ENCODE measurements at regions not wholly inside any gene's neighbourhood (a gene's known extent, or its start where the extent isn't known, plus 50 kb on each side); places are given as distances from the start of the nearest gene placed in this dataset.

DNA sequence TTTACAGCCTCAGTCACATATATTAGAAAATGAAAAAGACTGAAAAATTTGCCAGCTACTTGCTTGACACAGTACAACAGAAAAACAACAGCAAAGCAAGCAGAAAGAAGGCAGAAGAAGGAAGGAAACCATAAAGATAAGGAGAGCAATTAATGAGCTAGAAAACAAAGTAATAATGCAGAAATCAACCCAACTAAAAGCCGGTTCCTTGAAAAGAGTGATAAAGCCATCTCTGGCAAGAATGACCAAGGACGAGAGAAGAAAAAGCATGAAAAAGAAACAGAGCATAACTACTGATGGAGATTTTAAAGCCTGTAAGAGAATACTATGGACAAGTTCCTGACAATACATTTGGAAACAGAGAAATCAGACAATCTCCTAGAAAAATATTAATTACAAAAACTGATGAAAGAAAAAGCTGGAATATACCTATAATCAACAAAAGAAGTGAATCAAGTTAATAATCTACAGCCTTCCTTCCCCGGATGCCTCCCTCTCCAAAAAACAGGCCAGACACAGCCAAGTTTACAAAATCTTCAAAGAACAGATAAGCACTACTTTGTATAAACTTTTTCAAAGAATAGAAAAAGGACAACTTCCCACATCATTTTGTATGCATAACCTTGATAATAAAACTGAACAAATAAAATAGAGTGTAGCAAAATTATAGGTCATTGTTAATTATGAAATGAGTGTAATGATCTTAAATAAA, 204.0 kb downstream of the BAMBI start:
- no peak overlapping the region for H3K4me3 ChIP-seq
- TF ChIP-seq POLR2AphosphoS5 (IDR thresholded peaks at IDR 0.05) = no peak
- no peak for TF ChIP-seq CTCF (IDR thresholded peaks at IDR 0.05)
- no peak for TF ChIP-seq EP300 (IDR thresholded peaks at IDR 0.05)
- no peak for TF ChIP-seq POLR2A (IDR thresholded peaks at IDR 0.05)
- H3K27me3 ChIP-seq = no peaks in the 10 kb centered on the region
- no peak for ATAC-seq (ENCODE audit: low FRiP score in 2 of 2)
- H3K9me3 ChIP-seq = no peaks in the 10 kb centered on the region
- H3K4me1 ChIP-seq = peaks cover 5 to 17% (median 11%) of the 10 kb centered on the region in 4 donors
- DNase-seq = no peak
- no peaks in the 10 kb centered on the region for H3K36me3 ChIP-seq
- WGBS, 2 donors = 39 to 49% methylated on average over 3 of the region's 3 CpGs
- no peak overlapping the region for H3K27ac ChIP-seq

DNA sequence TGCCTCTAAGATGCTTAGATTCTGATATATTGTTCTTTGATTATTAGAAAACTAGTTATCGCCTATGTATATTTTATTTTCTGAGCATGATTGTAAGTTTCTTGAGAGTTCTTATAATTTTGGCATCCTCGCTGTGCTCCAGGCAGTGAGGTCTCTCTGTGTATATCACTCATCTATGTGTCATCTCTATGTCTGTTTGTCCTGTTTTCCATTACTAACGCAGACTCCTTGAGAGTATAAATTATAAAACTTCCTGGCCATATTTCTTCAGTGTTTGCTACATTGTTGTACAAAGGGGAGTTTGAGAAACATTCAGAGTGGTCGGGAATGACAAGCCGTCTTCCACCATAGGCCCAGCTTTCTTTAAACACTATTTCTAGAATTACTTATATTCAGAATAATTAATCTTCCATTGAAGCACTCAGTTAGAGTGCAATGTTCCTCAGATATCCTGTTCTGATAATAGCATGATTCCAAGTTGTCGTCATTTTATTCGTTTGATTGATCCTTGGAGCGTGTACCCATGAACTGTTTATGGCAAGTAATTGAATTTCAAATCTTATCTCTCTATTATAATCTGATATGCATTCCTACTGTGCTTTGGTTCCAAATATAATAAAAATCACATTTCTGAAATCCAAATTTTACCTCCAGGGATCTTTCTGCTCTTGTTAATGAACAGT, 206.6 kb downstream of the BAMBI start:
- H3K27me3 ChIP-seq = no peaks in the 10 kb centered on the region
- no peaks in the 10 kb centered on the region for H3K36me3 ChIP-seq
- WGBS, 2 donors = 67 to 70% methylated on average over 8 of the region's 8 CpGs
- no peak overlapping the region for H3K4me3 ChIP-seq
- H3K9me3 ChIP-seq = no peaks in the 10 kb centered on the region
- peaks cover 5 to 17% (median 11%) of the 10 kb centered on the region in 4 donors for H3K4me1 ChIP-seq
- TF ChIP-seq CTCF (IDR thresholded peaks at IDR 0.05) (no peak), POLR2A (IDR thresholded peaks at IDR 0.05) (no peak), POLR2AphosphoS5 (IDR thresholded peaks at IDR 0.05) (no peak), EP300 (IDR thresholded peaks at IDR 0.05) (no peak)
- DNase-seq = no peak
- no peak for ATAC-seq (ENCODE audit: low FRiP score in 2 of 2)
- H3K27ac ChIP-seq = no peak overlapping the region

DNA sequence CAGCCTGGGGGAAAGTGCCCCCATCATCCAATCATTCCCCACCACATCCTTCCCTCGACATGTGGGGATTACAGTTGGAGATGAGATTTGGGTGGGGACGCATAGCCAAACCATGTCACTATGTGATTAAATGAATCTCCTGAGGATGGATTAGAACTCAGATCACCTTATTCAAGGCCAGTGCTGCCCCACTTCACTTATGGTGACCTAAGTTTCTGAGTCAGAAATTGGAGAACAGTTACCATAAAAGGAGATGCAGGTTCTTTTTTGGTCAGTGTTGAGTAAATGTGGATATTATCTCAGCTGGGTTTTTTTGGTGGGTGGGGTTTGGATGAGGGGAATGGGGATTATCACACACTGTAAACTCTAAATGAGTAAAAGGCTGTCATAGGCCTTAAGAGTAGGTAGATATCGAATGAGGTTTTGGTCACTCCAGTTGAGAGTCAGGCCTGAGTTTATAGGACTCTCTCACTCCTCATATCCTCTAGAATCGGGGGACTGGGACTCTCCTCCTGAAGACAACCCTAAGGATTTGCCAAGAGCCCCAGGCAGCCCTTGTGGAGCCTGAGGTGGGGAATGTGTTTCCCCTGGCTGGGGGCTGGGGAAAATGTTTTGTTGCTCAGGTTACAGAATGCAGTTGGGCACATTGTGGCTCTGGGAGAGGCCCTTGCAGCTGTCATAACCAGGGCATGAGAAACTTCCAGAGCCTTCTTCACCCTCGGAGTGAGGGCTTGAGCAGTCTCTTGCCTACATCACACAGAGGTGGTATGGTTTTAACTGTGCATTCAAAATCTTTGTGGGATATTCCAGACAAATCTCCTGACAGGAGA, 213.0 kb downstream of the BAMBI start:
- Histone ChIP-seq H3K36me3 (no peaks in the 10 kb centered on the region), H3K27ac (no peak overlapping the region), H3K9me3 (no peaks in the 10 kb centered on the region), H3K27me3 (no peaks in the 10 kb centered on the region), H3K4me3 (no peak overlapping the region), H3K4me1 (no peaks in the 10 kb centered on the region)
- ATAC-seq (ENCODE audit: low FRiP score in 2 of 2) (peak in 1 of 2 donors; percentile 40), DNase-seq (no peak)
- 86 to 91% methylated on average over 5 of the region's 5 CpGs for WGBS, 2 donors
- no peak for TF ChIP-seq POLR2A (IDR thresholded peaks at IDR 0.05)
- no peak for TF ChIP-seq CTCF (IDR thresholded peaks at IDR 0.05)
- TF ChIP-seq EP300 (IDR thresholded peaks at IDR 0.05) = no peak
- TF ChIP-seq POLR2AphosphoS5 (IDR thresholded peaks at IDR 0.05) = no peak

DNA sequence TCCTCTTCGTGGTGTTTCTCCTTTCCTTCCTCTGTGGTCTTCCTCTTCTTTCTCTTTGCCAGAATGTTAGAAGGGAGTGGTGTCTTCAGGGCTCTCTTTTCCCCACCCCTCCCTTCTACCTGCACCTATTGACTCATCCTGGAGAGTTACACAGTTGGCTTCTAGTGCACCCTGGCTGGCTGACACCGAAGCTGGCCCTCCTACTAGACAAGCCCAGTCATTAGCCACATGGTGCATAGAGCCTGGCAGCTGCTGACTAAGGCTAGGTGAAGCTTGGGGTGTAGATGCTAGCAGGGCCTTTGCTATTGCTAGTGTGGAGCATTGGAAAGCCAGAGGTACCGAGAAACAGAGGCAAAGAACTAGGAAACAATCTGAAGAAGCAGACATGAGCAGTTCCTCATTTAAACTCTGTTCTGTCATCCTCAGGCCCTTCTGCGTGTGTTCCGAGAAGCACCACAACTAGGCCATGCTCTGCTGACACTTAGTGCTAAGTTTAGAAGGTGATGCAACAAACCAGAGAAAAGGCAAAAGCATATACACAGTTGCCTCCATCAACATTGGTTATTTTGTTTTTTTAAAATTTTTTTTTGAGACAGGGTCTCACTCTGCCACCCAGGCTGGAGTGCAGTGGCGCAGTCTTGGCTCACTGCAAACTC, 213.9 kb downstream of the BAMBI start:
- DNase-seq (no peak), ATAC-seq (ENCODE audit: low FRiP score in 2 of 2) (no peak)
- Histone ChIP-seq H3K36me3 (no peaks in the 10 kb centered on the region), H3K9me3 (no peaks in the 10 kb centered on the region), H3K27ac (no peak overlapping the region), H3K27me3 (no peaks in the 10 kb centered on the region), H3K4me1 (no peaks in the 10 kb centered on the region), H3K4me3 (no peak overlapping the region)
- WGBS, 2 donors = 72 to 82% methylated on average over 6 of the region's 6 CpGs
- TF ChIP-seq POLR2A (IDR thresholded peaks at IDR 0.05) = no peak
- no peak for TF ChIP-seq CTCF (IDR thresholded peaks at IDR 0.05)
- TF ChIP-seq POLR2AphosphoS5 (IDR thresholded peaks at IDR 0.05) = no peak
- TF ChIP-seq EP300 (IDR thresholded peaks at IDR 0.05) = no peak
